ENCODE measurements at regions not wholly inside any gene's neighbourhood (a gene's known extent, or its start where the extent isn't known, plus 50 kb on each side); places are given as distances from the start of the nearest gene placed in this dataset.

DNA sequence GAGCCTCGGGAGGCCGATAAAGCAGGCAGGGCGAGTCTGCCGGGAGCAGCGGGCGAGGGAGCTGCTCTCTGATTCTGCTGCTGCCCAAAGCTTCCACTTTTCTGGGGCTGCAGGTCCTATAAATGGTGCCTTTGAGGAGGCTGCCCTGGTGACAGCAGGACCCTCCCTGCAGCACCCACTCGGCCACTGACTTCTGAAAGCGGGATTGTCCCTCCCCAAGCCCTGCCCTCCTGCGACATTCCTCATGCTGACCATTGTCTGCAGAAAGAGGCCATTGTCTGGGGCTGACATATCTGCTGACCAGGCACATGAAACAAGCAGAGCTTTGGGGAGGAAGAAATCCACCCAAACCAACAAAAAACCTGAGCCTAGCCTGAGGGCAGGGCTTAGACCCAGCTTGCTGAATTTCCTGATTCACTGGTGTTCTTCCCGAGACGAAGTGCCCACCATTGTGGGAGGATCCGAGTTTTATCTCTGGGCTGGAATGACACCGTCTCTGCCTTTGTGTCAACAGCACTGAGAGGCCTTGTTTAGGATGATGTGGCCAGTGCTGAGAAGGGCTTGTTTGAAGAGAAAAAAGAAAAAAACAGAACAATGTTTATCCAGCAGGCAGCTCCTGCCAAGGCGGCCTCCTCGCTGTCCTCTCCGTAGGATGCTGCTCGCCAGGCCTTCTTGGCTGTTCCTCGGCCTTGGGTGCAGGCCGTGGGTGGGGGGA, 129.7 kb downstream of the MYCN start:
- Mint-ChIP-seq H3K4me3 (ENCODE audit: unreplicated experiment) (no peak overlapping the region), H3K27ac (ENCODE audit: unreplicated experiment) (no peak overlapping the region)
- no peak for DNase-seq (ENCODE audit: low spot score)

DNA sequence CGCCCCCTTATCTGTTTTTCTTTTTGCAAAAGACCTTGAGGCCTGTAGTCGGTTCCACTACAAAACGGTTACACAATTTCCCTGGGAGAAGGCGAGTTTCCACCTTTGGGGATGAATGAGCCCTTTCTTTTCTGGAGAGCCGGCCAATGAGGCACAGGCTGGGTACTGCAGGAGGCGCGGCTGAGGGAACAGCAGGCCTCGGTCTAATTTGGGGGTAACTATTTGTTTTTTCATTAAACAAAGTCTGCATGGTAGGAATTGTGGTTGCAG, 129.2 kb downstream of the MYCN start:
- H3K4me1 Mint-ChIP-seq (ENCODE audit: unreplicated experiment), result no peaks in the 10 kb centered on the region
- no peak overlapping the region for H3K27ac Mint-ChIP-seq (ENCODE audit: unreplicated experiment)
- peaks cover 7% of the 10 kb centered on the region for H3K27me3 Mint-ChIP-seq (ENCODE audit: unreplicated experiment)
- no peaks in the 10 kb centered on the region for H3K36me3 Mint-ChIP-seq (ENCODE audit: low read depth, unreplicated experiment)
- no peak overlapping the region for H3K4me3 Mint-ChIP-seq (ENCODE audit: unreplicated experiment)
- no peaks in the 10 kb centered on the region for H3K9me3 Mint-ChIP-seq (ENCODE audit: unreplicated experiment)
- TF ChIP-seq, protein P1, sequence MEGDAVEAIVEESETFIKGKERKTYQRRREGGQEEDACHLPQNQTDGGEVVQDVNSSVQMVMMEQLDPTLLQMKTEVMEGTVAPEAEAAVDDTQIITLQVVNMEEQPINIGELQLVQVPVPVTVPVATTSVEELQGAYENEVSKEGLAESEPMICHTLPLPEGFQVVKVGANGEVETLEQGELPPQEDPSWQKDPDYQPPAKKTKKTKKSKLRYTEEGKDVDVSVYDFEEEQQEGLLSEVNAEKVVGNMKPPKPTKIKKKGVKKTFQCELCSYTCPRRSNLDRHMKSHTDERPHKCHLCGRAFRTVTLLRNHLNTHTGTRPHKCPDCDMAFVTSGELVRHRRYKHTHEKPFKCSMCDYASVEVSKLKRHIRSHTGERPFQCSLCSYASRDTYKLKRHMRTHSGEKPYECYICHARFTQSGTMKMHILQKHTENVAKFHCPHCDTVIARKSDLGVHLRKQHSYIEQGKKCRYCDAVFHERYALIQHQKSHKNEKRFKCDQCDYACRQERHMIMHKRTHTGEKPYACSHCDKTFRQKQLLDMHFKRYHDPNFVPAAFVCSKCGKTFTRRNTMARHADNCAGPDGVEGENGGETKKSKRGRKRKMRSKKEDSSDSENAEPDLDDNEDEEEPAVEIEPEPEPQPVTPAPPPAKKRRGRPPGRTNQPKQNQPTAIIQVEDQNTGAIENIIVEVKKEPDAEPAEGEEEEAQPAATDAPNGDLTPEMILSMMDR (IDR thresholded peaks at IDR 0.05; ENCODE audit: unreplicated experiment), result no peak
- DNase-seq (ENCODE audit: low spot score), result no peak

More for the DNA sequence above, 129.7 kb downstream of the MYCN start:
- H3K27me3 Mint-ChIP-seq (ENCODE audit: unreplicated experiment), result peaks cover 7% of the 10 kb centered on the region
- no peaks in the 10 kb centered on the region for H3K36me3 Mint-ChIP-seq (ENCODE audit: low read depth, unreplicated experiment)
- H3K4me1 Mint-ChIP-seq (ENCODE audit: unreplicated experiment), result no peaks in the 10 kb centered on the region
- H3K9me3 Mint-ChIP-seq (ENCODE audit: unreplicated experiment), result no peaks in the 10 kb centered on the region
- TF ChIP-seq, protein P1 (IDR thresholded peaks at IDR 0.05; ENCODE audit: unreplicated experiment), result no peak

DNA sequence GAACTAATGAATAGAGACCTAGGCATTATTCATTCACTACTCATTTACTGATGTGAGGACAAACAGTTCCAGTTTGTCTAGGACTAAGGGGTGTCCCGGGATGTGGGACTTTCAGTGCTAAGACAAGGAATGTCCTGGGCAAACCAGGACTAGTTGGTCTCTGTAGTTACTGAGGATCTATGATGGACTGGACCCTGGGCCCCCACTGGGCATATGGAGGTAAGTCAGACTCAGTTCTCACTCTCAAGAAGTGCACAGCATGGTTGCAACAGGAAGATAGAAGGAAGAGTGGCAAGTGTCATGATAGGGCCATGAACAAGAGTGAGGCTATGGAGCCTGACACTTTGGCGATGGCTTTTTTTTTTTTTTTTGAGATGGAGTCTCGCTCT, 128.2 kb downstream of the MYCN start:
- TF ChIP-seq, protein P1 (IDR thresholded peaks at IDR 0.05; ENCODE audit: unreplicated experiment), result no peak
- H3K36me3 Mint-ChIP-seq (ENCODE audit: low read depth, unreplicated experiment), result peaks cover 6% of the 10 kb centered on the region
- peaks cover 7% of the 10 kb centered on the region for H3K27me3 Mint-ChIP-seq (ENCODE audit: unreplicated experiment)
- no peak overlapping the region for H3K27ac Mint-ChIP-seq (ENCODE audit: unreplicated experiment)
- peaks cover 7% of the 10 kb centered on the region for H3K9me3 Mint-ChIP-seq (ENCODE audit: unreplicated experiment)
- no peak overlapping the region for H3K4me3 Mint-ChIP-seq (ENCODE audit: unreplicated experiment)
- no peak for DNase-seq (ENCODE audit: low spot score)
- H3K4me1 Mint-ChIP-seq (ENCODE audit: unreplicated experiment), result no peaks in the 10 kb centered on the region

DNA sequence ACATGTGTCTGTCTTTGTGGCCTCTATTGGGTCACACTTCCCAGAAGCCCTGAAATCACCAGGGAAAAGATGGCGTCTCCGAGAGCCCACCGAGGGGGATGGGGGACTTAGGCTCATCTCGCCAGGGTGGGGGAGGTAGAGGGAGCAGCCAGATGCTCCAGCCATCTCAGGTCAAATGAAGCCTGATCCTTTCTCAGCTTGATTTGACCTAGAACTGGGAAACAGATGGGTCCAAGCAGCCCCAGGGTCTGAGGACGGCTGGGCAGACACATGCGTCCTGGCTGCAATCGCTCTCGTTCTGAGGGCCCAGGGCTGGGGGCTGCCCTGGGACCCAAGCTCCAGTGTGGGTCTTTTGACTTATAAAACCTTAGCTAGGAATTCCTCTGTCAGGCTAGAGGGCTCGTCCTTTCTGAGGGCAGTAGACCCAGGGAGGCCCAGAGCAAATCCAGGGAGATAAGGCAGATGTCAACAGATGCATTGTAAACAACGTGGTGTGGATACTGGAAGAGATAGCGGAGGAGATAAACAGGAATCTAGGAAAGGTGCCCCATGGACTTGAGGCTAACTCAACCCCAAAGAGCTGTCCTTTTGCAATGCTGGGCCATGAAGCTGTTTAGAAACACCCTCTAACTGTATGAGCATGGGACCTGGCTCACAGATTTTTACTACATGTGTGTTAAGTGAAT, 127.7 kb downstream of the MYCN start:
- Mint-ChIP-seq H3K9me3 (ENCODE audit: unreplicated experiment) (peaks cover 8% of the 10 kb centered on the region), H3K36me3 (ENCODE audit: low read depth, unreplicated experiment) (peaks cover 6% of the 10 kb centered on the region), H3K4me3 (ENCODE audit: unreplicated experiment) (no peak overlapping the region), H3K27ac (ENCODE audit: unreplicated experiment) (no peak overlapping the region), H3K4me1 (ENCODE audit: unreplicated experiment) (no peaks in the 10 kb centered on the region), H3K27me3 (ENCODE audit: unreplicated experiment) (peaks cover 4% of the 10 kb centered on the region)
- TF ChIP-seq, protein P1 (IDR thresholded peaks at IDR 0.05; ENCODE audit: unreplicated experiment), result no peak
- no peak for DNase-seq (ENCODE audit: low spot score)

DNA sequence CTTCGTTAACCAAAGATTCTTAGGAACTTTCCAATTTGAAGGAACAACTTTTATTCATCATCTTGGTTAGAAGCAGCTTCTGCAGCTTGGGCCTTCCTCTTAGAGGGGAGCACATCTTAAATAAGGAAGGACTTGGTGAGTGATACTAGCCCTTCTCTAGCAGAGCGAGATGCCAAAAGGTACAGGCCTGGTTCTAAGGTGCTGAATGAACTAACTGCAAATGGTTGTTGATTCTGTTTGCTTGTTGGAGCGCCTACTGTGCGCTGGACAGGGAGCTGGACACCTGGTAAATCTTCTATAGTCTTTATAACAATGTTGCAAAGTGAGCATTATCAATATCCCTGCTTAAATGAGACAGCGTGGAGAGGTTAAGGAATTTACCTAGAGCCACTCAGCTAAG, 127.1 kb downstream of the MYCN start:
- H3K4me3 Mint-ChIP-seq (ENCODE audit: unreplicated experiment), result no peak overlapping the region
- DNase-seq (ENCODE audit: low spot score), result no peak
- no peak overlapping the region for H3K27ac Mint-ChIP-seq (ENCODE audit: unreplicated experiment)
- H3K4me1 Mint-ChIP-seq (ENCODE audit: unreplicated experiment), result no peaks in the 10 kb centered on the region
- TF ChIP-seq, protein P1 (IDR thresholded peaks at IDR 0.05; ENCODE audit: unreplicated experiment), result no peak
- peaks cover 4% of the 10 kb centered on the region for H3K27me3 Mint-ChIP-seq (ENCODE audit: unreplicated experiment)
- H3K36me3 Mint-ChIP-seq (ENCODE audit: low read depth, unreplicated experiment), result peaks cover 7% of the 10 kb centered on the region
- peaks cover 8% of the 10 kb centered on the region for H3K9me3 Mint-ChIP-seq (ENCODE audit: unreplicated experiment)

Measured in endothelial cell (in vitro differentiated cells).